DND-41 (cell line): ENCODE measurements at regions not wholly inside any gene's neighbourhood (a gene's known extent, or its start where the extent isn't known, plus 50 kb on each side); places are given as distances from the start of the nearest gene placed in this dataset.

Source experiments
- ATAC-seq: fragments of 200-7000 bp; cut with Tn5 transposase; 3 replicates; pipeline ENCODE4 v1.9.1; 2021; ENCODE audit warnings: low read depth; ENCODE audit not compliant: insufficient read depth
- DNase-seq: peaks from one replicate; pipeline ENCODE4 v3.0.0-alpha.2; 2020
- H2AFZ ChIP-seq: 2 replicates; pipeline ENCODE4 v1.6.0; 2012; ENCODE audit warnings: low read depth, low read length
- H3K27ac ChIP-seq: 2 replicates; pipeline ENCODE4 v1.5.1; 2012; ENCODE audit warnings: low read length, inconsistent platforms
- H3K27me3 ChIP-seq: fragments of 200-600 bp; sonication (generic); 2 replicates; pipeline ENCODE4 v1.6.0; 2012; ENCODE audit warnings: low read length, mild to moderate bottlenecking, inconsistent platforms; ENCODE audit not compliant: insufficient read depth, poor library complexity
- H3K36me3 ChIP-seq: 2 replicates; pipeline ENCODE4 v1.5.1; 2012; ENCODE audit warnings: low read length, inconsistent platforms; ENCODE audit not compliant: insufficient read depth
- H3K4me1 ChIP-seq: 2 replicates; pipeline ENCODE4 v1.5.1; 2012; ENCODE audit warnings: mild to moderate bottlenecking, low read length; ENCODE audit not compliant: insufficient read depth
- H3K4me2 ChIP-seq: 2 replicates; pipeline ENCODE4 v1.6.0; 2012; ENCODE audit warnings: mild to moderate bottlenecking, moderate library complexity, low read length, inconsistent platforms; ENCODE audit not compliant: insufficient read depth
- H3K4me3 ChIP-seq, 2 experiments: fragments of 200-600 bp in 1 of 2; shearing (Covaris generic) in 1 of 2; 2 replicates each; pipeline ENCODE4 v1.5.1; 2012 to 2016; ENCODE audit warnings: inconsistent platforms in 2 of 2, low read length in 2 of 2, mild to moderate bottlenecking in 2 of 2, low read depth in 1 of 2, moderate library complexity in 1 of 2
- H3K79me2 ChIP-seq: 2 replicates; pipeline ENCODE4 v1.6.0; 2012; ENCODE audit warnings: low read length, inconsistent platforms; ENCODE audit not compliant: insufficient read depth
- H3K9ac ChIP-seq: 2 replicates; pipeline ENCODE4 v1.6.0; 2012; ENCODE audit warnings: low read depth, mild to moderate bottlenecking, inconsistent platforms, low read length, moderate library complexity
- H3K9me3 ChIP-seq: 2 replicates; pipeline ENCODE4 v1.5.1; 2012; ENCODE audit warnings: low read length, moderate library complexity, mild to moderate bottlenecking, inconsistent platforms; ENCODE audit not compliant: insufficient read depth, severe bottlenecking
- H4K20me1 ChIP-seq: 2 replicates; pipeline ENCODE4 v1.6.0; 2012; ENCODE audit warnings: low read length; ENCODE audit not compliant: insufficient read depth
- CTCF ChIP-seq: IDR thresholded peaks from 2 replicates; pipeline ENCODE4 v1.5.1; 2012; ENCODE audit warnings: borderline replicate concordance, low read length, moderate library complexity, mild to moderate bottlenecking; ENCODE audit not compliant: poor library complexity, severe bottlenecking; ENCODE audit errors: extremely low read depth
- EZH2 ChIP-seq: IDR thresholded peaks from 3 replicates; pipeline ENCODE4 v1.6.1; 2012; ENCODE audit warnings: borderline replicate concordance, low read depth, mild to moderate bottlenecking, moderate library complexity, low read length, inconsistent platforms; ENCODE audit not compliant: severe bottlenecking

GRCh38 chr15:47212222-47213010, 504.9 kb upstream of the SEMA6D start:
- ATAC-seq (no peak), DNase-seq (no peak)
- no peak overlapping the region for H2AFZ ChIP-seq
- H3K36me3 ChIP-seq = no peaks in the 10 kb centered on the region
- TF ChIP-seq EZH2 (no peak), CTCF (no peak)
- no peak overlapping the region for H3K4me3 ChIP-seq
- no peaks in the 10 kb centered on the region for H3K9me3 ChIP-seq
- no peak overlapping the region for H3K4me2 ChIP-seq
- H3K79me2 ChIP-seq = no peaks in the 10 kb centered on the region
- H3K27ac ChIP-seq = no peak overlapping the region
- no peak overlapping the region for H3K9ac ChIP-seq
- H3K4me1 ChIP-seq = no peaks in the 10 kb centered on the region
- H3K27me3 ChIP-seq = no peaks in the 10 kb centered on the region
- H4K20me1 ChIP-seq = no peaks in the 10 kb centered on the region

- no peak for DNase-seq
- Histone ChIP-seq H3K4me2 (no peak overlapping the region), H3K9ac (no peak overlapping the region), H3K36me3 (no peaks in the 10 kb centered on the region), H4K20me1 (no peaks in the 10 kb centered on the region), H3K79me2 (no peaks in the 10 kb centered on the region), H3K4me1 (no peaks in the 10 kb centered on the region), H3K9me3 (no peaks in the 10 kb centered on the region), H2AFZ (no peak overlapping the region), H3K4me3 (no peak overlapping the region), H3K27me3 (no peaks in the 10 kb centered on the region), H3K27ac (no peak overlapping the region)
- no peak for ATAC-seq
- TF ChIP-seq EZH2 (no peak), CTCF (no peak)
These were observed 503.4 kb upstream of the SEMA6D start for GRCh38 chr15:47213883-47214282.

- Histone ChIP-seq H3K9me3 (no peaks in the 10 kb centered on the region), H2AFZ (no peak overlapping the region), H3K4me1 (no peaks in the 10 kb centered on the region), H3K79me2 (no peaks in the 10 kb centered on the region), H3K9ac (no peak overlapping the region), H4K20me1 (no peaks in the 10 kb centered on the region), H3K27ac (no peak overlapping the region), H3K27me3 (no peaks in the 10 kb centered on the region), H3K36me3 (no peaks in the 10 kb centered on the region), H3K4me3 (no peak overlapping the region), H3K4me2 (no peak overlapping the region)
- DNase-seq = no peak
- TF ChIP-seq EZH2 = no peak
- ATAC-seq = no peak
These were observed 499.0 kb upstream of the SEMA6D start for GRCh38 chr15:47218295-47218694.

- ATAC-seq = no peak
- no peaks in the 10 kb centered on the region for H4K20me1 ChIP-seq
- H3K4me2 ChIP-seq = no peak overlapping the region
- no peak overlapping the region for H3K27ac ChIP-seq
- H3K9me3 ChIP-seq = no peaks in the 10 kb centered on the region
- TF ChIP-seq CTCF (no peak), EZH2 (no peak)
- H3K36me3 ChIP-seq = no peaks in the 10 kb centered on the region
- DNase-seq = no peak
- H3K27me3 ChIP-seq = no peaks in the 10 kb centered on the region
- no peaks in the 10 kb centered on the region for H3K79me2 ChIP-seq
- H3K9ac ChIP-seq = no peak overlapping the region
- no peak overlapping the region for H2AFZ ChIP-seq
- H3K4me1 ChIP-seq = no peaks in the 10 kb centered on the region
- H3K4me3 ChIP-seq = no peak overlapping the region
These were observed 472.9 kb upstream of the SEMA6D start for GRCh38 chr15:47244361-47244760.
